ENCODE measurements at regions not wholly inside any gene's neighbourhood (a gene's known extent, or its start where the extent isn't known, plus 50 kb on each side); places are given as distances from the start of the nearest gene placed in this dataset.

DNA sequence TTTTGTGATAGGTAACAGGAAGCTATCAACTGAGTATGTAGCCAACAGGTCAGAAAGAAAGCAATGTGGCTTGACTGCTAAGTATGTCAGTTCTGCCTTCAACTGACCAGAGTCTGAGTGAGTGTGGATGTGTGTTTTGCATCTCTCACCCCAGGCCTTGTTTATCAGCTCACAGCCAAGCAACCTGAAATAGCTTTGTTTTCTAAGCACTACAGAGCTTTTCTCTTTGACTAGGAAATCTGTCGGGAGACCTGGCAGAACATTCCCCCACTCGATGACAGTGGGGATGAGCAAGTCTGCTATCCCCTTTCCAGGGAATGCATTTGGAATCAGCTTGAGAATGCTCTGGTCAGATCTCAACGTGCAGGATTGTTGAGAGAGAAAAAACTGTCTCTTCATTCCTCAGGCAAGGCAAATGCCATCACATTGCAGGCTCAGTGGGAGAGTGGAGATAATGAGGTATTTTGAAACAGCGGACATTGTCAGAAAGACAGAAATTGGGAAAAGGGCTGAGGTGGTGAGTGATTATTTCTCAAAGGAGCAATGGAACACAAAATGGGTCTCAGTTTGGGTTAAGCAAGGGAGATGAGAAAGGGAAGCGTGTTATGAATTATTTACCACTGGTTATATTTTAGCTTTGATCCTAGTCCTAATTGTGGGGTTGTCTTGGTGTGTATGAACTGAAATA lies 233.8 kb upstream of the PIK3C3 start:
- TF ChIP-seq JUN (IDR thresholded peaks at IDR 0.05; ENCODE audit: borderline replicate concordance, insufficient read depth, insufficient read length, low read depth) = no peak
- H3K36me3 ChIP-seq (ENCODE audit: control insufficient read depth in 2 of 2, extremely low read depth in 1 of 2, insufficient read depth in 2 of 2, low read length in 2 of 2) = no peaks in the 10 kb centered on the region
- DNase-seq (ENCODE audit: low read depth, low spot score) = no peak
- no peak overlapping the region for H3K9ac ChIP-seq (replicated peaks; ENCODE audit: extremely low read depth, insufficient read depth, low read length)
- no peak for FAIRE-seq
- ChIA-PET POLR2A (no interaction called here), CTCF (interaction anchor here (1.6 to 2.4 kb wide), 2 partner anchors 10 to 16 kb away, joined by 3 to 6 read pairs; no protein-coding TSS in a partner anchor)
- no peaks in the 10 kb centered on the region for H4K20me1 ChIP-seq (replicated peaks; ENCODE audit: control insufficient read depth, extremely low read depth, insufficient read depth, low read length)
- H3K4me3 ChIP-seq (replicated peaks in 1 of 3; ENCODE audit: insufficient read depth in 1 of 3, low read depth in 1 of 3, low read length in 3 of 3) = no peak overlapping the region
- H3K9me1 ChIP-seq (replicated peaks; ENCODE audit: control insufficient read depth, extremely low read depth, insufficient read depth, low read length) = no peaks in the 10 kb centered on the region
- peaks cover 11% of the 10 kb centered on the region for H3K4me1 ChIP-seq (ENCODE audit: control insufficient read depth, extremely low read depth, insufficient read depth, low read length)
- intact Hi-C loops (cut with micrococcal nuclease) = no loop called here
- H2AFZ ChIP-seq (ENCODE audit: low read depth, low read length) = peak overlapping the region; percentile 39
- H3K27me3 ChIP-seq (ENCODE audit: control insufficient read depth in 2 of 2, insufficient read depth in 2 of 2, low read length in 2 of 2) = no peaks in the 10 kb centered on the region
- no peak overlapping the region for H3K4me2 ChIP-seq (ENCODE audit: insufficient read depth, low read length)
- H3K79me2 ChIP-seq (ENCODE audit: control insufficient read depth, insufficient read depth, low read length) = no peaks in the 10 kb centered on the region
- H3K9me3 ChIP-seq (replicated peaks; ENCODE audit: control insufficient read depth, insufficient read depth, low read length) = no peaks in the 10 kb centered on the region
- dilution Hi-C loops (cut with MboI; ENCODE audit: extremely low pct_ligation_motif_present, low sequenced_read_pairs) = no loop called here
- BruUV-seq (replicated peaks) = no TSS peak
- no peak overlapping the region for H3K27ac ChIP-seq (ENCODE audit: insufficient read depth, low read depth, low read length)

DNA sequence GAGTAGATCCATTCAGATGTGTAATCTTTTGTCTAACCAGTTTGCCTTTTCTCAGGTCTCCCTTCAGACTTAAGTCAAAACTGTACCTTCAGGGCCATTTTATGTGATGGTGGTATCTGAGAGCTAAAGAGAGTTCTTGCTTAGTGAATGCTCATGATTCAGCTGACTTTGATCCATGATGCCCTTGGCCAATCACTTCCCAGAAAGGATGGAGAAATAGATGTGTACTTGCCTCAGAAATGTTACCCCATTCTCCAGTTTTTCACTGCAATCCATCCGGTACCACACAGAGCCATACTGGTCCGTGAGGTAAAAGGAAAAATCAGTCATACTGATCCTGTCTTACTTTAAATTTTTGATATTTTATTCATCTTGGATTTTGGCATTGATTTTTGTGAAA lies 234.8 kb upstream of the PIK3C3 start:
- FAIRE-seq = peak; percentile 18
- TSS peak; percentile 65 for BruUV-seq (replicated peaks)
- H3K9me1 ChIP-seq (replicated peaks; ENCODE audit: control insufficient read depth, extremely low read depth, insufficient read depth, low read length) = no peaks in the 10 kb centered on the region
- no peaks in the 10 kb centered on the region for H4K20me1 ChIP-seq (replicated peaks; ENCODE audit: control insufficient read depth, extremely low read depth, insufficient read depth, low read length)
- H3K4me2 ChIP-seq (ENCODE audit: insufficient read depth, low read length) = peak overlapping the region; percentile 3
- H3K27ac ChIP-seq (ENCODE audit: insufficient read depth, low read depth, low read length) = peak overlapping the region; percentile 61
- H2AFZ ChIP-seq (ENCODE audit: low read depth, low read length) = peak overlapping the region; percentile 82
- no peaks in the 10 kb centered on the region for H3K36me3 ChIP-seq (ENCODE audit: control insufficient read depth in 2 of 2, extremely low read depth in 1 of 2, insufficient read depth in 2 of 2, low read length in 2 of 2)
- ChIA-PET CTCF (interaction anchor here (1.6 to 2.4 kb wide), 2 partner anchors 11 to 15 kb away, joined by 3 to 6 read pairs; no protein-coding TSS in a partner anchor), POLR2A (no interaction called here)
- H3K9ac ChIP-seq (replicated peaks; ENCODE audit: extremely low read depth, insufficient read depth, low read length) = no peak overlapping the region
- no peaks in the 10 kb centered on the region for H3K79me2 ChIP-seq (ENCODE audit: control insufficient read depth, insufficient read depth, low read length)
- H3K4me1 ChIP-seq (ENCODE audit: control insufficient read depth, extremely low read depth, insufficient read depth, low read length) = peaks cover 11% of the 10 kb centered on the region
- no peak for TF ChIP-seq POLR2AphosphoS5 (IDR thresholded peaks at IDR 0.05; ENCODE audit: insufficient read depth, low read depth, low read length)
- TF ChIP-seq GATA2 (IDR thresholded peaks at IDR 0.05; ENCODE audit: insufficient read depth, insufficient read length, low read depth, low read length) = peak; percentile 81
- no peak for DNase-seq (ENCODE audit: low read depth, low spot score)
- no peaks in the 10 kb centered on the region for H3K9me3 ChIP-seq (replicated peaks; ENCODE audit: control insufficient read depth, insufficient read depth, low read length)
- dilution Hi-C loops (cut with MboI; ENCODE audit: extremely low pct_ligation_motif_present, low sequenced_read_pairs) (no loop called here), intact Hi-C loops (cut with micrococcal nuclease) (no loop called here)
- H3K27me3 ChIP-seq (ENCODE audit: control insufficient read depth in 2 of 2, insufficient read depth in 2 of 2, low read length in 2 of 2) = no peaks in the 10 kb centered on the region
- no peak overlapping the region for H3K4me3 ChIP-seq (replicated peaks in 1 of 3; ENCODE audit: insufficient read depth in 1 of 3, low read depth in 1 of 3, low read length in 3 of 3)

Data from endothelial cell of umbilical vein (primary cell).